Keratinocyte (primary cell): ENCODE measurements at regions not wholly inside any gene's neighbourhood (a gene's known extent, or its start where the extent isn't known, plus 50 kb on each side); places are given as distances from the start of the nearest gene placed in this dataset.

Experiments
- CTCF ChIP-seq, 3 experiments: IDR thresholded peaks in 1 of 3; conservative IDR thresholded peaks in 1 of 3; optimal IDR thresholded peaks in 1 of 3; 2 replicates in 2 of 3; 3 replicates in 1 of 3; pipeline versions ENCODE3 to v1.5.1; 2011; ENCODE audit warnings: low read length in 3 of 3, mild to moderate bottlenecking in 3 of 3, moderate library complexity in 2 of 3, control low read depth in 1 of 3, inconsistent platforms in 1 of 3; ENCODE audit not compliant: insufficient read depth in 2 of 3; ENCODE audit errors: extremely low read depth in 1 of 3
- EZH2 ChIP-seq: IDR thresholded peaks from one replicate; pipeline ENCODE4 v1.6.1; 2012; ENCODE audit warnings: inconsistent platforms, mild to moderate bottlenecking, low read length, moderate library complexity

- no peak for TF ChIP-seq CTCF (optimal IDR thresholded peaks at IDR 0.05 in 1 of 3, IDR thresholded peaks at IDR 0.05 in 1 of 3, conservative IDR thresholded peaks at IDR 0.05 in 1 of 3; ENCODE audit: extremely low read depth in 1 of 3, insufficient read depth in 2 of 3, low read length in 3 of 3)
- no peak for TF ChIP-seq EZH2
Observed at GRCh38 chr10:131511391-131511790, 199.9 kb upstream of the TCERG1L start.
